ENCODE measurements at regions not wholly inside any gene's neighbourhood (a gene's known extent, or its start where the extent isn't known, plus 50 kb on each side); places are given as distances from the start of the nearest gene placed in this dataset.

GRCh38 chr11:19574916-19575315 is 137.7 kb upstream of the NAV2 start:
- TF ChIP-seq CTCF (IDR thresholded peaks at IDR 0.05) (no peak), TCF7L2 (IDR thresholded peaks at IDR 0.05; ENCODE audit: low read depth, low read length) (no peak), POLR2AphosphoS5 (IDR thresholded peaks at IDR 0.05; ENCODE audit: low read depth, low read length) (no peak)
